ENCODE measurements at regions not wholly inside any gene's neighbourhood (a gene's known extent, or its start where the extent isn't known, plus 50 kb on each side); places are given as distances from the start of the nearest gene placed in this dataset.
A peak's percentile ranks its signal among the peaks of the same experiment; 100 is the strongest.
"Not testable (repeated sequence)": the region's sequence is repeated elsewhere in the genome, so short reads cannot be mapped to it uniquely, and the experiment has no call there.

DNA sequence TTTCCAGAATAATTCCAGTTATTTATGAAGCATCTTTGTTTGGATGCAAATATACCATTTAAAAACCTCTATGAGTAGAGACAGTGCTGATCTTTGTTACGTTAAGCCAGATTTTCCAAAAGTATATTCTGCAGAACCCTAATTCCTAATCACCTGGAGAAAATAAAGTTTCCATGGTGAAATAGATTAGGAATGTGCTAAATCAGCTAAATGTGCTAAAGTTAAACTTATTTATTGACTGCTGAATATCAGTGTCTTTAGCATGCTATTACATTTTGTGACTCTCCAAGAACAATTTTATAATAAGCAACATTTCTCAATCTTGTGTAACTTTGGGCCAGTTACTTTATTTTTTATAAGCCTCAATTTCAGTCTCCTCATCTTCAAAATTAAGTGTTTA lies 196.3 kb upstream of the NFIA start:
- no peak for DNase-seq

GRCh38 chr1:60880202-60880601 lies 202.2 kb upstream of the NFIA start:
- no peak for DNase-seq

- no peak for DNase-seq
Observed at GRCh38 chr1:60878323-60878722, 204.0 kb upstream of the NFIA start.

- no peak for DNase-seq
Observed at GRCh38 chr1:60877376-60877775, 205.0 kb upstream of the NFIA start.

DNA sequence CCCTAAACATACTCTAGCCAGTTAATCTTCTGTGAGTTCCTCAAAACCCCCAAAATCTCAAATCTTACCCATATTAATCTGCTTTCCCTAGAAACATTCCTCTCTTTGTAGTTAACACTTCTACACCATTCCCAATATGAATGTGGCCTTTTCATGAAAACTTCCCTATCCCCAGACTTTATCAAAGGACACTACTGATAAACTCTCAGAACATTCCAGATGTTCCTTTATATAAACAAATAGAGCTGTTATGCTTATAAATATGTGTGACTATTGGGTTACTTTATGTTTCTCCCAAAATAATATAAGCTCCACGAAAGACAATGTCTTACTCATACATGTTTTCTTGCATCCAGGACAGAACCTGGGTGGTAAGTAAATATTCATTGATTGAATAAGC lies 205.4 kb upstream of the NFIA start:
- DNase-seq = no peak

DNA sequence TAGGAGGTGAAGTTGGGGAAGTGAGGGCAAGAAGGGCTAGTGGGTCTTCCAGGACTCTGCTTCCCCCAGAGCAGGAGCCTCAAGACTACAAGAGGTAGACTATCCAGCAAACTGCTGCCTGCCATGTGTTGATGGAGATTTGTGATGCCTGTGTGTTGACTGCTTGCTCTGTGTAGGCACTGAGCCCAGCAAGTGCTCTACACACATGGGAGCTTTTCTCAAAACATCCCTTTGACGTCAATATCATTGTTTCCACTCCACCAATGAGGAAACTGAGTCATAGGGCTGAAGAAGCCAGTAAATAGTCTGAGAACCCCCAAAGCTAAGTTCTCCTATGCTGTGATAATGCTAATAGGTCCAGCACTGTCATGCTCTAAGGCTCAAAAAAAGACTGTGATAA lies 207.2 kb upstream of the NFIA start:
- no peak for DNase-seq

DNA sequence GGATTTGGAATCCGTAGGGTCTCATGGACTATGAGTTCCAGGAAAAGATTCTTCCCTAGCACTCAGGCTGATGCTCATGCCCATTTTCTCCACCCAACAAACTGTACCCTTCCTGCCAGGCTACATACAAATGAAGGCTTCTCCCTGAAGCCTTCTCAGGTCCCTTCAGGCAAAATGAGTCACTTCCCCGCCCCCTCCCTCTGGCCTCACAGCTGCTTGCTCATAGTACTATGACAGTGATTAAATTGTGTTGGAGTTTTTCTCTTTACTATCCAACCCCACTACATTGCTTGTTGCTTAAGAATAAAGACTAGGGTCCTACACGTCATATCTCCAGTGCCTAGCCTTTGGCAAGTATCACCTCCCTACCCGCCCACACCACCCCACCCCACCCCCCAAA lies 207.6 kb upstream of the NFIA start:
- DNase-seq = no peak

GRCh38 chr1:60873396-60873795 lies 209.0 kb upstream of the NFIA start:
- not testable (repeated sequence) for DNase-seq

GRCh38 chr1:60872426-60873054 lies 209.8 kb upstream of the NFIA start:
- DNase-seq = peak; percentile 56

DNA sequence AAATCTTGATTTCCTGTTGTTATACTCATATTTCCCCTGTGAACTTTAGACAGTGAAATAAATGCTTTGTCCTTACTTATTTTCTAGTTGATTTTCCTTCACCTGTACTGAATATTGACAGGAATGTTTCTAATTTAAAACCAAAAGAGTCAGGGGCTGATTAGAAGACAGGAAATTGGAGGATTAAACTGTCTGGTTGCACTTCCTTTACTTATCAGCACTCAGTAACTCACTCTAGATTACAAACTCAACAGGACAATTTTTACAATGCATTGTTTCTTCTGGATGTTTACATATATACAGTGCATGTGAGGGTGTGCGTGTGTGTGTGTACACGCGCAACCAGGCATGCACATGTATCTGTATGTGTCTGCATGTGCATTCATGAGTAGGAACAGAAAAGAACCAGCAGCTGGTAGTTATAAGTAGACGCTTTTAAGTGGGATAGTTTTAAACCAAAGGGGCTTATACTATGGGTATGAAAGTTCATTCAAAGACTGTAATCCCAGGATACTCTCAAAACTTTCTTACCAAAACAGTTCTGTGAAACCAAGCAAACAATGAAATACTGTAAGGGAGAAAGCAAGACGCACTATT lies 212.0 kb upstream of the NFIA start:
- DNase-seq = no peak

DNA sequence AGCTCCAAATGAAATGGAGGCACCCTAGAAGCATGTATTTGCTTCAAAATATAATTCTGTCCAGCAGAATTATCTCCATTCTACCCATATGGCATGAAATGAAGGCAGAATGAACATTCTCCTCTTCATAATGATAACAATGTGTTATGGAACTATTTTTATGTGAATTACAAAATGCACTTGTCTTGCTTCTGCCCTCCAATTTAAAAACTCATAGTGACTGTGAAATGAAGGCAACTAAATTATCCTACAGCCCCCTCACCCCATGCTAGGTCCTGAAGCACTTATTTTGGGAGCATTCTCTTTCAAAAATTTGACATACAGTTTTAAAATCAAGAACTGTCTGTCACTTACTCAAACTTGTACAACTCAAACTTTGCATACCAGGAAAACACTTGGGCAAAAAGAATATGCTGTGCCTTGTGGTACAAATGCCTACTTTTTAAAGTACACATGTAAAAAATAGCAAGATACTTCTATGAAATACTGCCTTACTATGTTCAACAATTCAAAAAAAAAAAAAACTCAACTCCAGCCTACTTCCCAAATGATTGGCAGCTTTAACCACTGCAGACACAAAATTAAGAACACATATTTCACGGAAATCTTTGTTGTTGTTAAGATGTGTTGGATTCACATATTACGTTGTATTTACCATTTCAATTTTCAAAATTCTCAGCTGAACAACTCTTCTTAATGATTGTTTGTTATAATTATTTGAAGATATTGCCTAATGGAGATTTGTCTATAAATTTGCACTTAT lies 213.3 kb upstream of the NFIA start:
- DNase-seq = no peak

DNA sequence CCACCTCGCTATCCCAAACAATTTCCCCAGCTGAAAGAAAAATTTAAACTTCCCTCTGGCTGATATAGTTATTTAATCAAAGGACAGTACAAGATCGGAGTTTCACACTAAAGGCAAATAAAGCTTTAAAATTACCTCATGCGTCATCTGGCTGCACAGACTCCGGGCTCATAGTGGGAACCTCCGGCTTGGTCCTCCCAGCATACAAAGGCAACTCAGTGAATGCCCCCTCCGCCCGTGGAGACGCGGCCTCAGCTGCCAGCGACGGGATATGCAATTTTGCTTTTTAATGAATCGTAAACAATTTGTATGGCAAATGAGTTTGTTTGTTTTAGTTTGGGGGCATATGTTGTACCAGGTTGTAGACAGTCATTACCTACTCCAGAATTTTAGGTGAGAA lies 214.6 kb upstream of the NFIA start:
- peak; percentile 24 for DNase-seq

DNA sequence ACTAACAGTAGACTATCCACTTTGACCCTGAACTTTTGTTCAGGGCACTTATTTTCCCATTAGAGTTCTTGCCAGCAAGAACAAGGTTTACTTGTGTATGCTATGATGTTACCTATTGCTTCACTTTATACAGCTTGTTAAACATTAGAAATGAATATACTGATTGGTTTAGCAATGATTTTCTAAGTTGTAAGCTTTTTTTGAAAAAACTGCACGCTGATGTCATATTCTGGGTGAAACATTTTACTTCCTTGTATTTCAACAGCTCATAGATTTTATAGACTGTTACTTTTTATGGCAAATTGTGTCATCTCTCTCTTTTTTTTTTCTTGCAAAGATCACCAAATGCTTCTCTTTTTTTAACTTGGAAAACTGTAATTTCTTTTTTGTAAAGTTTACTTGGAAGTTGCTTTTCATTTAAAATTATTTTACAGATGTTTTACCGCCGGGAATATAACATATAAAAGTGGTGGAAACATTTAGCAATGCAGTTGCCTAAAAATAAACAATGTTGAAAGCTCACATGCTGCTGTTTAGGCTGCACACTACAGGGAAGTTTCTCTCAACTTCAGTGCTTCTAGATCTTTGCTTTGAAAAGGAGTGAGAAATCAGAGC lies 215.3 kb upstream of the NFIA start:
- no peak for DNase-seq

DNA sequence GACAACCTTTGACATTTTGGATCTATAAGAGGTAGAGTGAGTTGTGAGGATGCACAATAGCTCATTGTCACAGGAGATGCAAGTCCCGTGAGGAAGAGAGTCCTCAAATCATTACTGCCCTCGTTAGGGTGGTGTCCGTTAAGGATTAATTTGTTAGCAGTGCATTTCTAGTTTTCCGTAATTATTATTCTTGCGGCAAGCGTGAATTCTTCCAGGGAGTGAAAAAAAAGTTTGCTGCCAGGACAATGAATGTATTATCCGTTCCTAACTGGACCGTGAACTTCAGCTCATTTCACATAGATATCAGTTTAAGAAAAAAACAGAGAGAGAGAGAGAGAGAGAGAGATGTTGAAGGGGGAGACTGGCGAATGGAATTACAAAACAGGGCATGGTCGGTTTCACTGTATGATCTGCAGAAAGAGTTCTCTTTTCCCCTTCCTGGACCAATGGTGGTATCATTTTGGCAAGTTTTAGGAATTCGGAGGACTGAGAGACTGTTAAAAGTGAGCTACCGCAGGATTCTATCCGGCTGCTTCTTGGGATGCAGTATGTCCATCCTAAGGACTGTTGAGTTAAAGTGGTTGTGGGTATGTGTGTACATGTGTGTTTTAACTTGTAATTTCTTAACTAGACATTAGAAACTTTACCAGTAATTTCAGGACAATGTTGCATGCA lies 216.0 kb upstream of the NFIA start:
- DNase-seq = no peak

- peak; percentile 88 for DNase-seq
Observed at GRCh38 chr1:60865166-60865565, 217.2 kb upstream of the NFIA start.

DNA sequence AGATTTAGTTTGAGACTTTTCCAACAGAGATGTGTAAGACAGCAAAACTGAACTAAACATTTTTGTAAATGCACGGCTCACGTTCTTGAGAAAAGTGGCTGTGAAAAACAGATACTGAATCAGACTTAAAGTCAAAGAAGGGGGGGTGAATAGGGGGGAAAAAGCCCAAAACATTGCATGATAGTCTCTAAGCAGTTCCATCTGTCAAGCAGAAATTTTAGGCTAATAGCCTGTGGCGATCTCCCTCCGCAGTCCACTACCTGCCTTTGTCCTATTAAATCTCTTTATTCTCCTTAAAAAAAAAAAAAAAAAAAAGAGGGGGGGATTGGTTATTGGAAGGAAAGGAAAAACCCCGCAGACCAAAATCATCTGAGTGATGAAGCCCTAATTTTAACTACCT lies 217.6 kb upstream of the NFIA start:
- peak; percentile 58 for DNase-seq

DNA sequence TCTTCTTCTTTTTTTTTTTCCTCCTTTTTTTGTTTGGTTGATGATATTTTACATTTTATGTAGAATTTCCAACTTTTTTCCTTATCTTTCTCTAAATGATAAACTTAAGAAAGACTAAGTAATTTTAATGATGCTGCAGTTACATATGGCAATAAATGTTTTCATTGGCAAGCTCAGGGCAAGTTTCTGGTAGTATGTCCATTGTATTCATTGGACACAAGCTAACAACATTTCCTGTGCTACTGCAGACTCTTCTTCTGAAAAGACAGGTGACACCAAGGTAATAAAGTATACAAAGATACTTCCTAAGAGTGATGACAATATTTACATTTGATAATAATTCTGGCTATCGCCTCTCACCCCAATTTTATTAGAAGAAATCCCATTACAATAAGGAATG lies 219.2 kb upstream of the NFIA start:
- DNase-seq = no peak

DNA sequence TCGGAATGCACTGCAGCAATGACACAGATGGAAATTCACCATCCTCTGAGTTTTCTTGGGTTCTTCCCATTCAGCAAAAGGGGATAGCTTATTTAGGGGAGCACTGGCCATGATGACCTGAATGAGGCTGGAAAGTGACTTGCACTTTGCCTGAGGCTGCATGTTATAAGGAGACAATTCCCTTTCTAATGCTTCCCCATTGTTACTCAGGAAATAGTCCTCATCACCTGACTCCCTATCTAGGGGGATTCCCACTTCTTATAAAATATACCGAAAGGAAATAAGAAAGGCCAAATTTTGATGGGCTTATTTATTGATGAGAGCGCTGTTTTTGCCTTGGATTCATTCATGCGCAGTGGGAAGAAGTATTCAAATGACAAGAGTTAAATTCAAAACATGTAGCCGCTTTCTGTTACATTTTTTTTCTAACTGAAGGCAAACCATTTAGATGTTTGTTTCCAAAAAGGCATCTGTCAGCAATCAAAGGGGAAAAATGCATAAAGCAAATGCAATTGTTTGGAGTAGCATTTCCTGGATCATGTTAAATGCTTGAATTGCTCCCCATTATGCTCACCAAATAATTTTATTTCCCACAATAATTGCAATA lies 220.3 kb upstream of the NFIA start:
- no peak for DNase-seq

DNA sequence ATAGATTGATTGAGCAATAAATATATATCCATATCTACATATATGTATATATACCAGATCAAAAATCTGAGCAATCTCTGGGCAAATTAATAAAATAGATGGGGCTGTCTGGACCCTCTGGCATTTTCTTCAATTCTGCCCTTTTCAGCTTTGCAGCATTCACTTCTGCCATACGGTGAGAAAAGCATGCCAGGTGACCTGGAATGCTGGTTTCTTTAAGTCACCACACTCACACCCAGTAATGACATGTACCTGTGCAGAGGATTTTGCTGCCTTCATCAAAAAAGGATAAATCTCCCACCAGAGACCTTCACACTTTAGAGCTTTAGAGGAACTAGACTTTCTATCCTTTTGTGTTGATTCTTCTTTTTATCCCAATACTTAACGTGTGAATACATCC lies 223.2 kb upstream of the NFIA start:
- DNase-seq = no peak

- DNase-seq = peak; percentile 68
Observed at GRCh38 chr1:60857851-60858250, 224.5 kb upstream of the NFIA start.

DNA sequence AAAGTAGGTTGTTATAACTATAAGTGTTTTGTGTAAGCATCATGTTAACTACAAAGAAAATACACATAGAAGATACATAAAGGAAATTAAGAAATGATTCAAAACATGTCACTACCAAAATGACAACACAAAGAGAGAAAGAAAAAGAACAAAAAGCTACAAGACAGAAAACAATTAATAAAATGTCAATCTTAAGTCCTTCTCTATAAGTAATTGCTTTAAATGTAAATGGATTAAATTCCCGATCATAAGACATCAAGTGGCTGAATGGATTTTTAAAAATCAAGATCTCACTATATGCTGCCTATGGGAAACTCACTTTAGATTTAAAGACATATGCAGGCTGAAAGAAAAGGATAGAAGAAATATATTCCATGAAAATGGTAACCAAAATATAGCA lies 232.3 kb upstream of the NFIA start:
- no peak for DNase-seq

DNA sequence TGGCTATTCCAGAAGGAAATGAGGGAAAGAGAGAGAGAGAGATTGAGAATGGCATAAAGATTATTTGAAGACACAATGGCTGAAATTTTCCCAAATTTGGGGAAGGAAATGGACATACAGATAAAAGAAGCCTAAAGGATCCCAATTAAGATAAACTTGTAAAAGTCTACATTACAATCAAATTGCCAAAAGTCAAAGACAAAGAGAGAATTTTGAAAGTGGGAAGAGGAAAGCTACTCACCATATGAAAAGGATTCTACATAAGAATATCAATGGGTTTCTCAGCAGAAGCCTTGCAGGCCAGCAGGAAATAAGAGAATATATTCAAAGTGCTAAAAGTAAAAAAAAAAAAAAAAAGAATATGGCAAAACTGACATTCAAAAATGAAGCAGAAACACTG lies 233.0 kb upstream of the NFIA start:
- DNase-seq = no peak

- DNase-seq = peak; percentile 33
Observed at GRCh38 chr1:60848583-60849188, 233.7 kb upstream of the NFIA start.
